HepG2 (cell line): ENCODE measurements at regions not wholly inside any gene's neighbourhood (a gene's known extent, or its start where the extent isn't known, plus 50 kb on each side); places are given as distances from the start of the nearest gene placed in this dataset.

Source experiments
- ATAC-seq: fragments of 200-7000 bp; cut with Tn5 transposase; 3 replicates; pipeline ENCODE4 v1.9.1; 2020; ENCODE audit warnings: mild to moderate bottlenecking, moderate library complexity
- BruUV-seq: library from RNA; stranded (reverse); fragments of 400-500 nt; replicated peaks from 2 replicates; lab custom pipeline; 2021; lab: Mats Ljungman, UMichigan
- CTCF ChIA-PET: fragments of 300-600 bp; formaldehyde crosslinking; extraction: SDS; loops from one replicate; lab custom pipeline; 2021; ENCODE audit warnings: low total read pairs, inconsistent platforms, low intra/inter-chr PET ratio; lab: Yijun Ruan, JAX
- POLR2A ChIA-PET: fragments of 350-600 bp; sonication (Branson Sonifier 250); formaldehyde crosslinking; loops from one replicate; lab custom pipeline; 2020; ENCODE audit warnings: antibody characterized with exemption, inconsistent platforms; lab: Yijun Ruan, JAX
- DNase-seq: peaks from one replicate; pipeline ENCODE4 v3.0.0-alpha.2; 2015; ENCODE audit warnings: low spot score
- FAIRE-seq: peaks from 3 replicates; lab custom pipeline; 2011; peaks lifted over from hg19 to GRCh38; lab: Jason Lieb, UNC
- H2AFZ ChIP-seq: one replicate; pipeline ENCODE4 v1.6.1; 2011; ENCODE audit warnings: low read length, inconsistent platforms
- H3K27ac ChIP-seq: fragments of 300-600 bp; 3 replicates; pipeline ENCODE4 v1.8.0; 2011; ENCODE audit warnings: mixed run types, mild to moderate bottlenecking, mixed read lengths, low read length, inconsistent platforms; ENCODE audit not compliant: insufficient read depth; ENCODE audit errors: extremely low read length
- H3K27me3 ChIP-seq, 2 experiments: fragments of 200-600 bp in 1 of 2; 2 replicates in 1 of 2; 3 replicates in 1 of 2; pipeline versions ENCODE4 v1.6.0 to v1.8.0; 2011; ENCODE audit warnings: low read length in 2 of 2, mild to moderate bottlenecking in 2 of 2, moderate library complexity in 2 of 2, inconsistent platforms in 1 of 2; ENCODE audit not compliant: insufficient read depth in 2 of 2, control insufficient read depth in 1 of 2
- H3K36me3 ChIP-seq, 2 experiments: fragments of 200-600 bp in 1 of 2; replicated peaks in 1 of 2; 2 replicates in 1 of 2; 3 replicates in 1 of 2; pipeline versions ENCODE4 v1.5.1 to v1.8.0; 2011; ENCODE audit warnings: low read length in 2 of 2, inconsistent platforms in 1 of 2; ENCODE audit not compliant: insufficient read depth in 2 of 2, control insufficient read depth in 1 of 2
- H3K4me1 ChIP-seq: 2 replicates; pipeline ENCODE4 v1.5.1; 2012; ENCODE audit warnings: low read length, inconsistent platforms; ENCODE audit not compliant: insufficient read depth
- H3K4me2 ChIP-seq: 2 replicates; pipeline ENCODE4 v1.6.0; 2011; ENCODE audit warnings: low read depth, low read length, inconsistent platforms
- H3K4me3 ChIP-seq, 3 experiments: fragments of 200-600 bp in 1 of 3; sonication (generic), shearing (Covaris generic) in 1 of 3; replicated peaks in 1 of 3; 2 replicates each; pipeline ENCODE4 v1.5.1; 2011 to 2016; ENCODE audit warnings: low read length in 3 of 3, inconsistent platforms in 2 of 3, low read depth in 2 of 3, mild to moderate bottlenecking in 2 of 3, control low read depth in 1 of 3, mixed read lengths in 1 of 3; ENCODE audit not compliant: insufficient read depth in 1 of 3
- H3K79me2 ChIP-seq: one replicate; pipeline ENCODE4 v1.6.1; 2011; ENCODE audit warnings: low read length, inconsistent platforms; ENCODE audit not compliant: insufficient read depth
- H3K9ac ChIP-seq: 2 replicates; pipeline ENCODE4 v1.6.0; 2011; ENCODE audit warnings: mild to moderate bottlenecking, low read depth, low read length, inconsistent platforms; ENCODE audit not compliant: insufficient read depth
- H3K9me3 ChIP-seq: 2 replicates; pipeline ENCODE4 v1.5.1; 2012; ENCODE audit warnings: mild to moderate bottlenecking, low read length
- H4K20me1 ChIP-seq: 2 replicates; pipeline ENCODE4 v1.6.0; 2011; ENCODE audit warnings: inconsistent platforms, mild to moderate bottlenecking, low read length, moderate library complexity; ENCODE audit not compliant: insufficient read depth
- ADNP ChIP-seq: sonication (generic); formaldehyde crosslinking; IDR thresholded peaks from 2 replicates; pipeline ENCODE4 v1.4.0; 2020; ENCODE audit warnings: missing genetic modification reagents
- KAT7 ChIP-seq: IDR thresholded peaks from 2 replicates; pipeline ENCODE4 v1.6.1; 2018; ENCODE audit warnings: borderline replicate concordance, missing compliant biosample characterization
- KLF12 ChIP-seq: sonication (generic); formaldehyde crosslinking; IDR thresholded peaks from 2 replicates; pipeline ENCODE4 v1.4.0; 2020; ENCODE audit warnings: missing genetic modification reagents, borderline replicate concordance
- KLF9 ChIP-seq: IDR thresholded peaks from 2 replicates; pipeline ENCODE4 v1.6.1; 2016; ENCODE audit warnings: low read depth
- RNF2 ChIP-seq: fragments of 450-650 bp; conservative IDR thresholded peaks from 2 replicates; pipeline ENCODE4 v1.6.1; 2016; ENCODE audit warnings: low read depth
- TAF1 ChIP-seq: sonication (generic); formaldehyde crosslinking; IDR thresholded peaks from 2 replicates; pipeline ENCODE4 v1.4.0; 2020; ENCODE audit warnings: missing genetic modification reagents
- TEAD3 ChIP-seq: optimal IDR thresholded peaks from 2 replicates; pipeline ENCODE3; 2016; ENCODE audit warnings: borderline replicate concordance
- ZIK1 ChIP-seq: sonication (generic); formaldehyde crosslinking; IDR thresholded peaks from 2 replicates; pipeline ENCODE4 v1.5.0; 2020; ENCODE audit warnings: mild to moderate bottlenecking, low read depth, missing genetic modification reagents, borderline replicate concordance
- ZNF337 ChIP-seq: sonication (generic); formaldehyde crosslinking; IDR thresholded peaks from 2 replicates; pipeline ENCODE4 v1.5.1; 2020; ENCODE audit warnings: missing genetic modification reagents, low read depth, mild to moderate bottlenecking, borderline replicate concordance
- ZNF577 ChIP-seq: sonication (generic); formaldehyde crosslinking; IDR thresholded peaks from 2 replicates; pipeline ENCODE4 v1.4.0; 2020; ENCODE audit warnings: mild to moderate bottlenecking, low read depth, missing genetic modification reagents, borderline replicate concordance
- ZNF7 ChIP-seq: IDR thresholded peaks from 2 replicates; pipeline ENCODE4 v1.6.1; 2016; ENCODE audit warnings: missing biosample characterization, missing genetic modification reagents
- WGBS: methylation state at CpG from one replicate; pipeline ENCODE4 v1.1.6; 2017; ENCODE audit warnings: low lambda C conversion rate; 5-methylcytosine and 5-hydroxymethylcytosine counted together
- in situ Hi-C: cut with HindIII; loops from 2 replicates; pipeline ENCODE4 v1.10.0; 2017; ENCODE audit warnings: low pct_unique_long_range_greater_than_20kb; ENCODE audit not compliant: extremely low pct_ligation_motif_present
- intact Hi-C: fragments of 100-400 bp; cut with micrococcal nuclease; formaldehyde crosslinking; loops from one replicate; pipeline ENCODE4 v1.10.0; 2022; ENCODE audit not compliant: unreplicated experiment
- TF ChIP-seq, protein P1 (sequence below): IDR thresholded peaks from 2 replicates; pipeline ENCODE4 v1.6.1; 2016; ENCODE audit warnings: control low read depth
- TF ChIP-seq, protein P2 (sequence below): IDR thresholded peaks from 2 replicates; pipeline ENCODE4 v1.6.1; 2012; ENCODE audit warnings: low read depth, low read length, improper control_type of control experiment
- TF ChIP-seq, protein P3 (sequence below): sonication (generic); formaldehyde crosslinking; IDR thresholded peaks from 2 replicates; pipeline ENCODE4 v1.8.1; 2023; ENCODE audit warnings: missing genetic modification reagents, mild to moderate bottlenecking, borderline replicate concordance

DNA sequence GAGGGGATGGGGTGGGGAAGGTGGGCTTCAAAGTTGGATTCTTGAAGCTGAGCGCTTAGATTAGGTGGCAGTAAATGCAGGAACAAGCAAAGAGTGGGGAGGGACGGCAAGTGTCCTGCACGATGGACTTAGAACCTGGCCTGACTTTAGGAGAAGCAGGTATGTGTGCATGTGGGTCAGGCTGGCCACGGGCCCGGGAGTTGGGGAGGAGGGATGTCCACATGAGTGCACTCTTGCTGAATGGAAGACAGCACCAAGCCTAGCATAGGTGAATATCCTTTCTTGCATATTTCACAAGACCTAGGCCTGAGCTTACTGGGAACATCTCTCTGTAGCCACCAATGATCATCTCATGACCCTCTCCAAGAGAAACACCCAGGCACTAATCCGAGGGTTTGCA lies 96.1 kb downstream of the DDX1 start:
- H3K27ac ChIP-seq: no peak overlapping the region
- H2AFZ ChIP-seq: no peak overlapping the region
- H3K9me3 ChIP-seq: no peaks in the 10 kb centered on the region
- 4% methylated on average over 6 of the region's 6 CpGs for WGBS
- in situ Hi-C loops (no loop called here), intact Hi-C loops (no loop called here)
- POLR2A ChIA-PET: no interaction called here
- H3K36me3 ChIP-seq: no peaks in the 10 kb centered on the region
- peaks cover 2 to 27% of the 10 kb centered on the region in 2 experiments; a peak in 4 of 5 replicates for H3K27me3 ChIP-seq
- FAIRE-seq (no peak), ATAC-seq (no peak; the same call in 2 of the 3 replicates), DNase-seq (no peak)
- no peak for TF ChIP-seq ZNF7 (CRISPR knock-in tag)
- TF ChIP-seq, protein P1, sequence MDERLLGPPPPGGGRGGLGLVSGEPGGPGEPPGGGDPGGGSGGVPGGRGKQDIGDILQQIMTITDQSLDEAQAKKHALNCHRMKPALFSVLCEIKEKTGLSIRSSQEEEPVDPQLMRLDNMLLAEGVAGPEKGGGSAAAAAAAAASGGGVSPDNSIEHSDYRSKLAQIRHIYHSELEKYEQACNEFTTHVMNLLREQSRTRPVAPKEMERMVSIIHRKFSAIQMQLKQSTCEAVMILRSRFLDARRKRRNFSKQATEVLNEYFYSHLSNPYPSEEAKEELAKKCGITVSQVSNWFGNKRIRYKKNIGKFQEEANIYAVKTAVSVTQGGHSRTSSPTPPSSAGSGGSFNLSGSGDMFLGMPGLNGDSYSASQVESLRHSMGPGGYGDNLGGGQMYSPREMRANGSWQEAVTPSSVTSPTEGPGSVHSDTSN: no peak
- TF ChIP-seq TEAD3 (CRISPR knock-in tag): no peak
- TF ChIP-seq ZNF337 (CRISPR knock-in tag): no peak
- TF ChIP-seq KLF9 (CRISPR knock-in tag): no peak
- no TSS peak for BruUV-seq
- CTCF ChIA-PET: no interaction called here
- H3K4me3 ChIP-seq: no peak overlapping the region
- no peak overlapping the region for H3K4me2 ChIP-seq
- H3K4me1 ChIP-seq: no peaks in the 10 kb centered on the region
- H3K79me2 ChIP-seq: no peaks in the 10 kb centered on the region
- H4K20me1 ChIP-seq: no peaks in the 10 kb centered on the region
- no peak overlapping the region for H3K9ac ChIP-seq

DNA sequence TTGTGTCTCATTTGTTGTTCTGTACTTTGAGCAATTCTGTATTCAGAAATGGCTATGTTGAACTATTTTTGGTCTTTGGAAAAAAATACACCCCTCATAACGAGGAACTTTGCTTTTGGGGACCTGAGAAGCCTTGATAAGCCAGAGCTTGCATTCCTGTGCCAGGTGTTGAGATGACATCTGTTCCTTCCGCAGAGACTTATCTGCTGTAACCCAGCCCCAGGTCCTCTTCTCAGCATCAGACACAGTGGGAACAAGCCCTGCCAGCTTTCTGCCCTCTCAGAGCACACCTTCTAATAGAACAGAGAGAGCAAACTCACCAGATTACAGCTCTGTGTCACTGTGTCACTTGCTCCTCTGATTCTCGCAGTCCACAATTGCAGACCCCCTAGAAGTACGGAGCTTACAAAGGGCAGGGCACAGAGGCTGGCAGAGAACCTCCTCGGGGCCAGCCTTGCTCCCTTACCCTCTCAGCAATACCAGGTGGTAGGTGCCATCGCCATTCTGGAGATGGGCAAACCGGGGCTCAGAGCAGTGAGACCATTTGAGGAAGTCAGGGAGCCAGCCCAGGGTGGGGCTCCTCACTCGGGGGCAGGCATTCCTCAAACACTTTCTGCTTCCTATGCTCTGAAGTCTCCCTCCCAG lies 97.4 kb downstream of the DDX1 start:
- DNase-seq: no peak
- no peak overlapping the region for H3K27ac ChIP-seq
- no peak overlapping the region for H3K4me2 ChIP-seq
- no peak for FAIRE-seq
- ATAC-seq: no peak
- H3K4me1 ChIP-seq: no peaks in the 10 kb centered on the region
- no peaks in the 10 kb centered on the region for H4K20me1 ChIP-seq
- POLR2A ChIA-PET: no interaction called here
- H3K36me3 ChIP-seq: no peaks in the 10 kb centered on the region
- 42% methylated on average over 7 of the region's 8 CpGs for WGBS
- H3K9me3 ChIP-seq: no peaks in the 10 kb centered on the region
- peaks cover 2 to 33% of the 10 kb centered on the region in 2 experiments; a peak in 4 of 5 replicates for H3K27me3 ChIP-seq
- intact Hi-C loops: no loop called here
- in situ Hi-C loops: no loop called here
- no peaks in the 10 kb centered on the region for H3K79me2 ChIP-seq
- no peak overlapping the region for H3K9ac ChIP-seq
- no TSS peak for BruUV-seq
- no peak overlapping the region for H3K4me3 ChIP-seq
- CTCF ChIA-PET: no interaction called here
- H2AFZ ChIP-seq: no peak overlapping the region
- TF ChIP-seq ADNP (no peak), RNF2 (no peak), ZNF577 (CRISPR knock-in tag) (no peak), TAF1 (CRISPR knock-in tag) (no peak), KAT7 (CRISPR knock-in tag) (no peak), KLF12 (CRISPR knock-in tag) (no peak), ZIK1 (CRISPR knock-in tag) (no peak)
- TF ChIP-seq, protein P2, sequence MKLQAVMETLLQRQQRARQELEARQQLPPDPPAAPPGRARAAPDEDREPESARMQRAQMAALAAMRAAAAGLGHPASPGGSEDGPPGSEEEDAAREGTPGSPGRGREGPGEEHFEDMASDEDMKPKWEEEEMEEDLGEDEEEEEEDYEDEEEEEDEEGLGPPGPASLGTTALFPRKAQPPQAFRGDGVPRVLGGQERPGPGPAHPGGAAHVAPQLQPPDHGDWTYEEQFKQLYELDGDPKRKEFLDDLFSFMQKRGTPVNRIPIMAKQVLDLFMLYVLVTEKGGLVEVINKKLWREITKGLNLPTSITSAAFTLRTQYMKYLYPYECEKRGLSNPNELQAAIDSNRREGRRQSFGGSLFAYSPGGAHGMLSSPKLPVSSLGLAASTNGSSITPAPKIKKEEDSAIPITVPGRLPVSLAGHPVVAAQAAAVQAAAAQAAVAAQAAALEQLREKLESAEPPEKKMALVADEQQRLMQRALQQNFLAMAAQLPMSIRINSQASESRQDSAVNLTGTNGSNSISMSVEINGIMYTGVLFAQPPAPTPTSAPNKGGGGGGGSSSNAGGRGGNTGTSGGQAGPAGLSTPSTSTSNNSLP: no peak
- TF ChIP-seq, protein P3, sequence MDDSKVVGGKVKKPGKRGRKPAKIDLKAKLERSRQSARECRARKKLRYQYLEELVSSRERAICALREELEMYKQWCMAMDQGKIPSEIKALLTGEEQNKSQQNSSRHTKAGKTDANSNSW (CRISPR knock-in tag): no peak
